CD14-positive monocyte (primary cell): ENCODE measurements at regions not wholly inside any gene's neighbourhood (a gene's known extent, or its start where the extent isn't known, plus 50 kb on each side); places are given as distances from the start of the nearest gene placed in this dataset.

Experiments
- DNase-seq, 3 donors: peaks; one replicate each; pipeline ENCODE4 v3.0.0-alpha.2; 2011 to 2022
- H2AFZ ChIP-seq: 2 replicates; pipeline ENCODE4 v1.6.0; 2012; ENCODE audit warnings: mild to moderate bottlenecking, low read depth, low read length, inconsistent platforms; ENCODE audit not compliant: insufficient read depth, poor library complexity, severe bottlenecking
- H3K27ac ChIP-seq, 2 donors: 1 replicate in 1 of 2; 2 replicates in 1 of 2; pipeline ENCODE4 v1.5.1; 2012 to 2013; ENCODE audit warnings: low read length in 2 of 2, control low read depth in 1 of 2, inconsistent platforms in 1 of 2, low read depth in 1 of 2, mild to moderate bottlenecking in 1 of 2
- H3K27me3 ChIP-seq, 2 donors: one replicate each; pipeline versions ENCODE4 v1.6.0 to v1.6.1; 2011 to 2013; ENCODE audit warnings: low read length in 2 of 2; ENCODE audit not compliant: control insufficient read depth in 2 of 2, insufficient read depth in 2 of 2
- H3K36me3 ChIP-seq, 2 donors: replicated peaks in 1 of 2; 1 replicate in 1 of 2; 2 replicates in 1 of 2; pipeline versions ENCODE4 v1.5.1 to v1.6.1; 2012 to 2013; ENCODE audit warnings: low read length in 2 of 2, control low read depth in 1 of 2, inconsistent platforms in 1 of 2, mild to moderate bottlenecking in 1 of 2; ENCODE audit not compliant: insufficient read depth in 2 of 2, control insufficient read depth in 1 of 2
- H3K4me1 ChIP-seq, 2 donors: 1 replicate in 1 of 2; 2 replicates in 1 of 2; pipeline versions ENCODE4 v1.5.1 to v1.6.1; 2012 to 2013; ENCODE audit warnings: low read length in 2 of 2, control low read depth in 1 of 2, inconsistent platforms in 1 of 2, mild to moderate bottlenecking in 1 of 2, moderate library complexity in 1 of 2; ENCODE audit not compliant: insufficient read depth in 2 of 2, control insufficient read depth in 1 of 2
- H3K4me2 ChIP-seq: replicated peaks from 2 replicates; pipeline ENCODE3; 2012; ENCODE audit warnings: low read length, moderate library complexity, mild to moderate bottlenecking; ENCODE audit not compliant: poor library complexity, severe bottlenecking; ENCODE audit errors: extremely low read depth
- H3K4me3 ChIP-seq, 3 experiments: fragments of 200-600 bp in 1 of 3; sonication (generic) in 1 of 3; replicated peaks in 1 of 3; 1 replicate in 2 of 3; 2 replicates in 1 of 3; pipeline ENCODE4 v1.5.1; 2011 to 2013; ENCODE audit warnings: low read length in 3 of 3, mild to moderate bottlenecking in 3 of 3, control low read depth in 2 of 3, low read depth in 2 of 3, inconsistent platforms in 1 of 3, moderate library complexity in 1 of 3
- H3K79me2 ChIP-seq: 2 replicates; pipeline ENCODE4 v1.6.0; 2012; ENCODE audit warnings: mild to moderate bottlenecking, control low read depth, inconsistent platforms, low read length, moderate library complexity; ENCODE audit not compliant: insufficient read depth
- H3K9ac ChIP-seq: 2 replicates; pipeline ENCODE4 v1.6.0; 2017; ENCODE audit warnings: low read length, mild to moderate bottlenecking; ENCODE audit not compliant: insufficient read depth, poor library complexity, severe bottlenecking
- H3K9me3 ChIP-seq, 2 donors: replicated peaks in 1 of 2; 1 replicate in 1 of 2; 2 replicates in 1 of 2; pipeline versions ENCODE4 v1.5.1 to v1.6.1; 2012 to 2013; ENCODE audit warnings: low read length in 2 of 2, control low read depth in 1 of 2; ENCODE audit not compliant: control insufficient read depth in 1 of 2, insufficient read depth in 1 of 2
- H4K20me1 ChIP-seq: 2 replicates; pipeline ENCODE4 v1.6.0; 2012; ENCODE audit warnings: mild to moderate bottlenecking, low read length, control low read depth, moderate library complexity; ENCODE audit not compliant: insufficient read depth
- H3K27ac Mint-ChIP-seq, 7 donors: one replicate each; pipeline ENCODE4 v1.8.0; 2020; ENCODE audit warnings: mild to moderate bottlenecking in 7 of 7, mixed read lengths in 7 of 7, moderate library complexity in 6 of 7, inconsistent platforms in 2 of 7
- H3K27me3 Mint-ChIP-seq, 3 donors: one replicate each; pipeline ENCODE4 v1.8.0; 2021 to 2022; ENCODE audit warnings: low read depth in 3 of 3, mild to moderate bottlenecking in 3 of 3, mixed read lengths in 3 of 3, moderate library complexity in 3 of 3, inconsistent platforms in 1 of 3
- H3K36me3 Mint-ChIP-seq, 2 donors: one replicate each; pipeline ENCODE4 v1.8.0; 2020; ENCODE audit warnings: mixed read lengths in 2 of 2, inconsistent platforms in 1 of 2, mild to moderate bottlenecking in 1 of 2
- H3K4me1 Mint-ChIP-seq: one replicate; pipeline ENCODE4 v1.8.0; 2020; ENCODE audit warnings: mild to moderate bottlenecking, mixed read lengths
- H3K4me3 Mint-ChIP-seq, 2 donors: one replicate each; pipeline ENCODE4 v1.8.0; 2020; ENCODE audit warnings: mild to moderate bottlenecking in 2 of 2, mixed read lengths in 2 of 2, moderate library complexity in 1 of 2
- H3K9me3 Mint-ChIP-seq, 7 donors: one replicate each; pipeline ENCODE4 v1.8.0; 2020 to 2022; ENCODE audit warnings: mixed read lengths in 7 of 7, mild to moderate bottlenecking in 6 of 7, moderate library complexity in 6 of 7, inconsistent platforms in 2 of 7
- CTCF ChIP-seq: fragments of 200-600 bp; IDR thresholded peaks from one replicate; pipeline ENCODE4 v1.8.0; 2022; ENCODE audit warnings: antibody characterized with exemption, mild to moderate bottlenecking
- WGBS: methylation state at CpG from one replicate; pipeline ENCODE4 v1.1.5; 2013; ENCODE audit warnings: missing lambda C conversion rate; ENCODE audit not compliant: insufficient coverage; 5-methylcytosine and 5-hydroxymethylcytosine counted together
- intact Hi-C, 2 donors: fragments of 100-400 bp; cut with micrococcal nuclease; formaldehyde crosslinking; loops; one replicate each; pipeline versions ENCODE4 v1.15.0 to v1.15.1; 2023

- Histone ChIP-seq H3K79me2 (no peaks in the 10 kb centered on the region), H4K20me1 (no peaks in the 10 kb centered on the region), H3K4me3 (no peak overlapping the region), H3K9ac (no peak overlapping the region), H3K9me3 (peaks cover 0 to 4% of the 10 kb centered on the region in 2 donors), H3K4me2 (no peak overlapping the region), H3K27ac (no peak overlapping the region), H3K4me1 (no peaks in the 10 kb centered on the region), H2AFZ (no peak overlapping the region), H3K27me3 (no peaks in the 10 kb centered on the region), H3K36me3 (no peaks in the 10 kb centered on the region)
- intact Hi-C loops, result no loop called here
- H3K4me3 Mint-ChIP-seq, result no peak overlapping the region
- peaks cover 0 to 4% (median 0%) of the 10 kb centered on the region in 7 donors for H3K9me3 Mint-ChIP-seq
- no peaks in the 10 kb centered on the region for H3K27me3 Mint-ChIP-seq
- no peak overlapping the region for H3K27ac Mint-ChIP-seq
- no peaks in the 10 kb centered on the region for H3K4me1 Mint-ChIP-seq
- no peak for TF ChIP-seq CTCF
- no peaks in the 10 kb centered on the region for H3K36me3 Mint-ChIP-seq
- WGBS, result no CpG with 5 or more reads among the region's 1 CpG
- DNase-seq, result no peak
These were observed 478.1 kb upstream of the ZNF804A start for GRCh38 chr2:184119989-184120800.

- Histone ChIP-seq H3K9ac (no peak overlapping the region), H3K36me3 (no peaks in the 10 kb centered on the region), H3K79me2 (no peaks in the 10 kb centered on the region), H3K27me3 (no peaks in the 10 kb centered on the region), H4K20me1 (no peaks in the 10 kb centered on the region), H3K4me3 (no peak overlapping the region), H3K4me2 (no peak overlapping the region), H3K9me3 (peaks cover 0 to 6% of the 10 kb centered on the region in 2 donors), H3K4me1 (no peaks in the 10 kb centered on the region), H3K27ac (no peak overlapping the region), H2AFZ (no peak overlapping the region)
- 100% methylated on average over 1 of the region's 2 CpGs for WGBS
- H3K27me3 Mint-ChIP-seq, result no peaks in the 10 kb centered on the region
- H3K4me1 Mint-ChIP-seq, result no peaks in the 10 kb centered on the region
- H3K27ac Mint-ChIP-seq, result no peak overlapping the region
- no peak for DNase-seq
- no peak for TF ChIP-seq CTCF
- H3K4me3 Mint-ChIP-seq, result no peak overlapping the region
- no peaks in the 10 kb centered on the region for H3K36me3 Mint-ChIP-seq
- intact Hi-C loops, result no loop called here
- H3K9me3 Mint-ChIP-seq, result peaks cover 0 to 13% (median 2%) of the 10 kb centered on the region in 7 donors
These were observed 472.5 kb upstream of the ZNF804A start for GRCh38 chr2:184125867-184126266.
